Keratinocyte (primary cell): ENCODE measurements at regions not wholly inside any gene's neighbourhood (a gene's known extent, or its start where the extent isn't known, plus 50 kb on each side); places are given as distances from the start of the nearest gene placed in this dataset.

Experiments
- DNase-seq: peaks from one replicate; pipeline ENCODE4 v3.0.0-alpha.2; 2011; ENCODE audit warnings: low read depth, missing footprints, low spot score
- FAIRE-seq: peaks from 2 replicates; lab custom pipeline; 2011; peaks lifted over from hg19 to GRCh38; lab: Jason Lieb, UNC
- H2AFZ ChIP-seq: 2 replicates; pipeline ENCODE4 v1.6.0; 2012; ENCODE audit warnings: low read length, control low read depth, inconsistent platforms; ENCODE audit not compliant: control insufficient read depth
- H3K27ac ChIP-seq: 2 replicates; pipeline ENCODE4 v1.5.1; 2011; ENCODE audit warnings: low read length; ENCODE audit not compliant: control insufficient read depth, insufficient read depth
- H3K27me3 ChIP-seq: 3 replicates; pipeline ENCODE4 v1.6.0; 2011; ENCODE audit warnings: low read length; ENCODE audit not compliant: control insufficient read depth, insufficient read depth; ENCODE audit errors: extremely low read depth
- H3K36me3 ChIP-seq, 2 experiments: 2 replicates in 1 of 2; 3 replicates in 1 of 2; pipeline ENCODE4 v1.5.1; 2011; ENCODE audit warnings: low read length in 2 of 2, mild to moderate bottlenecking in 1 of 2; ENCODE audit not compliant: control insufficient read depth in 2 of 2, insufficient read depth in 2 of 2; ENCODE audit errors: extremely low read depth in 1 of 2
- H3K4me1 ChIP-seq: 3 replicates; pipeline ENCODE4 v1.5.1; 2011; ENCODE audit warnings: low read length; ENCODE audit not compliant: control insufficient read depth, insufficient read depth; ENCODE audit errors: extremely low read depth
- H3K4me2 ChIP-seq: 3 replicates; pipeline ENCODE4 v1.6.0; 2011; ENCODE audit warnings: low read depth, low read length; ENCODE audit not compliant: control insufficient read depth, insufficient read depth; ENCODE audit errors: extremely low read depth
- H3K4me3 ChIP-seq, 3 experiments: fragments of 200-600 bp in 1 of 3; sonication (generic) in 1 of 3; 2 replicates in 2 of 3; 3 replicates in 1 of 3; pipeline ENCODE4 v1.5.1; 2011 to 2016; ENCODE audit warnings: low read length in 3 of 3, mild to moderate bottlenecking in 3 of 3, control low read depth in 2 of 3, inconsistent platforms in 1 of 3, low read depth in 1 of 3, mixed read lengths in 1 of 3, mixed run types in 1 of 3, moderate library complexity in 1 of 3; ENCODE audit not compliant: control insufficient read depth in 2 of 3, insufficient read depth in 2 of 3; ENCODE audit errors: extremely low read depth in 1 of 3
- H3K79me2 ChIP-seq: 2 replicates; pipeline ENCODE4 v1.6.0; 2012; ENCODE audit warnings: low read length; ENCODE audit not compliant: control insufficient read depth, insufficient read depth
- H3K9ac ChIP-seq: 3 replicates; pipeline ENCODE4 v1.6.0; 2011; ENCODE audit warnings: low read length; ENCODE audit not compliant: control insufficient read depth, insufficient read depth; ENCODE audit errors: extremely low read depth
- H3K9me1 ChIP-seq: 3 replicates; pipeline ENCODE4 v1.6.0; 2011; ENCODE audit warnings: low read length; ENCODE audit not compliant: control insufficient read depth, insufficient read depth; ENCODE audit errors: extremely low read depth
- H3K9me3 ChIP-seq: 2 replicates; pipeline ENCODE4 v1.5.1; 2012; ENCODE audit warnings: low read depth, low read length; ENCODE audit not compliant: control insufficient read depth
- H4K20me1 ChIP-seq: 3 replicates; pipeline ENCODE4 v1.6.0; 2011; ENCODE audit warnings: low read length; ENCODE audit not compliant: control insufficient read depth, insufficient read depth; ENCODE audit errors: extremely low read depth
- EZH2 ChIP-seq: IDR thresholded peaks from one replicate; pipeline ENCODE4 v1.6.1; 2012; ENCODE audit warnings: inconsistent platforms, mild to moderate bottlenecking, low read length, moderate library complexity
- dilution Hi-C: fragments of 300-500 bp; cut with MboI; formaldehyde crosslinking; loops from one replicate; pipeline ENCODE4 v1.7.0; 2020; ENCODE audit warnings: low sequenced_read_pairs; ENCODE audit not compliant: extremely low pct_ligation_motif_present
- TF ChIP-seq, protein P1 (sequence below), 3 experiments: IDR thresholded peaks in 1 of 3; conservative IDR thresholded peaks in 1 of 3; optimal IDR thresholded peaks in 1 of 3; 2 replicates in 2 of 3; 3 replicates in 1 of 3; pipeline versions ENCODE3 to v1.5.1; 2011; ENCODE audit warnings: low read length in 3 of 3, mild to moderate bottlenecking in 3 of 3, moderate library complexity in 2 of 3, control low read depth in 1 of 3, inconsistent platforms in 1 of 3; ENCODE audit not compliant: insufficient read depth in 2 of 3; ENCODE audit errors: extremely low read depth in 1 of 3

DNA sequence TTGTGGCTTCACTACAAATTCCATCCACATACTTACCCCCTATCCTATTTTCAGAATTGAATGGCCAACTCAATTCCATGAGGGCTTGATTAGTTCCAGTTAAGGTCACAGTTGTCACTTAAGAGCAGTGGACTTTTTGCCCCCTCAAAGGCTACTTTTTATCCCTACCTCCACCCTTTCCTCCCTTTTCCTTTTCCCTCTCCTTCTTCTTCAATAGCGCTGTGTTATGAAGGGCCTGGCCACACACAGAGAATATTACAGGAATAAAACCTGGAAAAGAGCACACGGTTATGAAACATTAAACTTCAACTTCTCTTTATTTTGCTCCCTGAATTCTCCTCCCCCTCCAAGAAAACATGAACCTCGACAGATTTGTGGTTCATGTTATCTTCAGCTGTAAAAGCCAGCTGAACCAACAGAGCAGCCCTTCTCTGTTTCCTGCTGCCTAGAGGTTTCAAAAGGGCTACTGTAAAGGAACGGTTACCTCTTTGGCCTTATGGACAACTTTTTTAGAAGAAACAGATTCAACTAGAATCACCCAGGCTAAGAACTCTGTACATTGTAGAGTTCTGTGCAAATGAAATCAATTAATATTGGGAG, 87.0 kb upstream of the RPL34 start:
- dilution Hi-C loops: no loop called here
- Histone ChIP-seq H3K9me1 (no peaks in the 10 kb centered on the region), H3K4me2 (no peak overlapping the region), H4K20me1 (no peaks in the 10 kb centered on the region), H3K9ac (no peak overlapping the region), H3K4me1 (no peaks in the 10 kb centered on the region), H3K4me3 (no peak overlapping the region), H3K27me3 (no peaks in the 10 kb centered on the region), H3K27ac (no peak overlapping the region), H3K36me3 (no peaks in the 10 kb centered on the region), H2AFZ (no peak overlapping the region), H3K9me3 (no peaks in the 10 kb centered on the region), H3K79me2 (no peaks in the 10 kb centered on the region)
- no peak for TF ChIP-seq EZH2
- TF ChIP-seq, protein P1, sequence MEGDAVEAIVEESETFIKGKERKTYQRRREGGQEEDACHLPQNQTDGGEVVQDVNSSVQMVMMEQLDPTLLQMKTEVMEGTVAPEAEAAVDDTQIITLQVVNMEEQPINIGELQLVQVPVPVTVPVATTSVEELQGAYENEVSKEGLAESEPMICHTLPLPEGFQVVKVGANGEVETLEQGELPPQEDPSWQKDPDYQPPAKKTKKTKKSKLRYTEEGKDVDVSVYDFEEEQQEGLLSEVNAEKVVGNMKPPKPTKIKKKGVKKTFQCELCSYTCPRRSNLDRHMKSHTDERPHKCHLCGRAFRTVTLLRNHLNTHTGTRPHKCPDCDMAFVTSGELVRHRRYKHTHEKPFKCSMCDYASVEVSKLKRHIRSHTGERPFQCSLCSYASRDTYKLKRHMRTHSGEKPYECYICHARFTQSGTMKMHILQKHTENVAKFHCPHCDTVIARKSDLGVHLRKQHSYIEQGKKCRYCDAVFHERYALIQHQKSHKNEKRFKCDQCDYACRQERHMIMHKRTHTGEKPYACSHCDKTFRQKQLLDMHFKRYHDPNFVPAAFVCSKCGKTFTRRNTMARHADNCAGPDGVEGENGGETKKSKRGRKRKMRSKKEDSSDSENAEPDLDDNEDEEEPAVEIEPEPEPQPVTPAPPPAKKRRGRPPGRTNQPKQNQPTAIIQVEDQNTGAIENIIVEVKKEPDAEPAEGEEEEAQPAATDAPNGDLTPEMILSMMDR (optimal IDR thresholded peaks at IDR 0.05 in 1 of 3, IDR thresholded peaks at IDR 0.05 in 1 of 3, conservative IDR thresholded peaks at IDR 0.05 in 1 of 3; ENCODE audit: extremely low read depth in 1 of 3, insufficient read depth in 2 of 3, low read length in 3 of 3): no peak
- no peak for DNase-seq
- FAIRE-seq: no peak

DNA sequence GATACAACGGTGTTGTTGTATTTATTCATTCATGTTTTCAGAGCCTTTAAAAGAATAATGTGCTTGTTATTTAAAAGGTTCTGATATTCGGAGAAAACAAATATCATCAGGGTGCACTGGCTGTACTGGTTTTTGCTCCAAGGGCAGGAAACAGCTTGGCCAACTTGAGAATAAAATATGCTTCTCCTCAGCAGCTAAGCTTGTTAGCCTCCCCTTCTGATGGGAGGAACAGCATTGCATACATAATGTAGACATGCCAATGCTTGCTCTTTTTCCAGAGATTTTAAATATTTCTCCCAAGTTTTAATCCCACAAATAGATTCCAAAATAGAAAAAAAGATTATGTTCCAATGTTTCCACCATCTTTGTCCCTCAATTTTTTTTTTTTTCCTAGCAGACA, 87.6 kb upstream of the RPL34 start:
- no peak overlapping the region for H2AFZ ChIP-seq
- H3K4me1 ChIP-seq: no peaks in the 10 kb centered on the region
- dilution Hi-C loops: no loop called here
- no peaks in the 10 kb centered on the region for H3K79me2 ChIP-seq
- no peak overlapping the region for H3K27ac ChIP-seq
- H4K20me1 ChIP-seq: no peaks in the 10 kb centered on the region
- H3K36me3 ChIP-seq: no peaks in the 10 kb centered on the region
- H3K9me3 ChIP-seq: no peaks in the 10 kb centered on the region
- FAIRE-seq (no peak), DNase-seq (no peak)
- H3K4me3 ChIP-seq: no peak overlapping the region
- no peaks in the 10 kb centered on the region for H3K27me3 ChIP-seq
- no peak overlapping the region for H3K9ac ChIP-seq
- TF ChIP-seq EZH2: no peak
- TF ChIP-seq, protein P1 (optimal IDR thresholded peaks at IDR 0.05 in 1 of 3, IDR thresholded peaks at IDR 0.05 in 1 of 3, conservative IDR thresholded peaks at IDR 0.05 in 1 of 3; ENCODE audit: extremely low read depth in 1 of 3, insufficient read depth in 2 of 3, low read length in 3 of 3): no peak
- no peaks in the 10 kb centered on the region for H3K9me1 ChIP-seq
- H3K4me2 ChIP-seq: no peak overlapping the region
